HL-60 (cell line): ENCODE measurements at regions not wholly inside any gene's neighbourhood (a gene's known extent, or its start where the extent isn't known, plus 50 kb on each side); places are given as distances from the start of the nearest gene placed in this dataset.

Experiments used
- DNase-seq, 2 experiments: peaks; one replicate each; pipeline ENCODE4 v3.0.0-alpha.2; 2010 to 2020; ENCODE audit warnings: low read depth in 1 of 2, low spot score in 1 of 2
- H3K27ac ChIP-seq: fragments of 250-450 bp; sonication (Bioruptor Pico); replicated peaks from 2 replicates; pipeline ENCODE4 v1.5.1; 2020; ENCODE audit warnings: mild to moderate bottlenecking, moderate library complexity
- H3K27me3 ChIP-seq: fragments of 250-450 bp; sonication (Bioruptor Pico); 2 replicates; pipeline ENCODE4 v1.5.1; 2021; ENCODE audit warnings: mild to moderate bottlenecking, moderate library complexity; ENCODE audit not compliant: insufficient read depth, poor library complexity, severe bottlenecking
- H3K4me3 ChIP-seq: replicated peaks from 2 replicates; pipeline ENCODE4 v1.5.1; 2011; ENCODE audit warnings: mild to moderate bottlenecking, control low read depth, low read length; ENCODE audit not compliant: insufficient read depth
- GABPA ChIP-seq: IDR thresholded peaks from 2 replicates; pipeline ENCODE4 v1.6.1; 2012; ENCODE audit warnings: low read depth
- POLR2AphosphoS5 ChIP-seq: IDR thresholded peaks from 2 replicates; pipeline ENCODE4 v1.6.1; 2012; ENCODE audit warnings: low read depth
- SPI1 ChIP-seq: IDR thresholded peaks from 2 replicates; pipeline ENCODE4 v1.6.1; 2012; ENCODE audit warnings: low read depth, mild to moderate bottlenecking, borderline replicate concordance
- TF ChIP-seq, protein P1 (sequence below): IDR thresholded peaks from one replicate; pipeline ENCODE4 v1.5.1; 2011; ENCODE audit warnings: low read length, control low read depth, inconsistent platforms; ENCODE audit not compliant: insufficient read depth
- TF ChIP-seq, protein P2 (sequence below): IDR thresholded peaks from 2 replicates; pipeline ENCODE4 v1.6.1; 2012; ENCODE audit warnings: low read depth; ENCODE audit not compliant: insufficient replicate concordance

GRCh38 chr5:2102819-2103776 lies 220.4 kb upstream of the IRX4 start:
- TF ChIP-seq, protein P1, sequence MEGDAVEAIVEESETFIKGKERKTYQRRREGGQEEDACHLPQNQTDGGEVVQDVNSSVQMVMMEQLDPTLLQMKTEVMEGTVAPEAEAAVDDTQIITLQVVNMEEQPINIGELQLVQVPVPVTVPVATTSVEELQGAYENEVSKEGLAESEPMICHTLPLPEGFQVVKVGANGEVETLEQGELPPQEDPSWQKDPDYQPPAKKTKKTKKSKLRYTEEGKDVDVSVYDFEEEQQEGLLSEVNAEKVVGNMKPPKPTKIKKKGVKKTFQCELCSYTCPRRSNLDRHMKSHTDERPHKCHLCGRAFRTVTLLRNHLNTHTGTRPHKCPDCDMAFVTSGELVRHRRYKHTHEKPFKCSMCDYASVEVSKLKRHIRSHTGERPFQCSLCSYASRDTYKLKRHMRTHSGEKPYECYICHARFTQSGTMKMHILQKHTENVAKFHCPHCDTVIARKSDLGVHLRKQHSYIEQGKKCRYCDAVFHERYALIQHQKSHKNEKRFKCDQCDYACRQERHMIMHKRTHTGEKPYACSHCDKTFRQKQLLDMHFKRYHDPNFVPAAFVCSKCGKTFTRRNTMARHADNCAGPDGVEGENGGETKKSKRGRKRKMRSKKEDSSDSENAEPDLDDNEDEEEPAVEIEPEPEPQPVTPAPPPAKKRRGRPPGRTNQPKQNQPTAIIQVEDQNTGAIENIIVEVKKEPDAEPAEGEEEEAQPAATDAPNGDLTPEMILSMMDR: no peak
- TF ChIP-seq POLR2AphosphoS5: no peak
- no peak for TF ChIP-seq GABPA
- TF ChIP-seq, protein P2, sequence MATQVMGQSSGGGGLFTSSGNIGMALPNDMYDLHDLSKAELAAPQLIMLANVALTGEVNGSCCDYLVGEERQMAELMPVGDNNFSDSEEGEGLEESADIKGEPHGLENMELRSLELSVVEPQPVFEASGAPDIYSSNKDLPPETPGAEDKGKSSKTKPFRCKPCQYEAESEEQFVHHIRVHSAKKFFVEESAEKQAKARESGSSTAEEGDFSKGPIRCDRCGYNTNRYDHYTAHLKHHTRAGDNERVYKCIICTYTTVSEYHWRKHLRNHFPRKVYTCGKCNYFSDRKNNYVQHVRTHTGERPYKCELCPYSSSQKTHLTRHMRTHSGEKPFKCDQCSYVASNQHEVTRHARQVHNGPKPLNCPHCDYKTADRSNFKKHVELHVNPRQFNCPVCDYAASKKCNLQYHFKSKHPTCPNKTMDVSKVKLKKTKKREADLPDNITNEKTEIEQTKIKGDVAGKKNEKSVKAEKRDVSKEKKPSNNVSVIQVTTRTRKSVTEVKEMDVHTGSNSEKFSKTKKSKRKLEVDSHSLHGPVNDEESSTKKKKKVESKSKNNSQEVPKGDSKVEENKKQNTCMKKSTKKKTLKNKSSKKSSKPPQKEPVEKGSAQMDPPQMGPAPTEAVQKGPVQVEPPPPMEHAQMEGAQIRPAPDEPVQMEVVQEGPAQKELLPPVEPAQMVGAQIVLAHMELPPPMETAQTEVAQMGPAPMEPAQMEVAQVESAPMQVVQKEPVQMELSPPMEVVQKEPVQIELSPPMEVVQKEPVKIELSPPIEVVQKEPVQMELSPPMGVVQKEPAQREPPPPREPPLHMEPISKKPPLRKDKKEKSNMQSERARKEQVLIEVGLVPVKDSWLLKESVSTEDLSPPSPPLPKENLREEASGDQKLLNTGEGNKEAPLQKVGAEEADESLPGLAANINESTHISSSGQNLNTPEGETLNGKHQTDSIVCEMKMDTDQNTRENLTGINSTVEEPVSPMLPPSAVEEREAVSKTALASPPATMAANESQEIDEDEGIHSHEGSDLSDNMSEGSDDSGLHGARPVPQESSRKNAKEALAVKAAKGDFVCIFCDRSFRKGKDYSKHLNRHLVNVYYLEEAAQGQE: no peak
- TF ChIP-seq SPI1: no peak
- DNase-seq: no peak
- no peaks in the 10 kb centered on the region for H3K27me3 ChIP-seq

GRCh38 chr5:2101685-2102084 lies 219.0 kb upstream of the IRX4 start:
- H3K27me3 ChIP-seq: no peaks in the 10 kb centered on the region
- TF ChIP-seq GABPA (no peak), POLR2AphosphoS5 (no peak), SPI1 (no peak)
- TF ChIP-seq, protein P1: no peak
- TF ChIP-seq, protein P2: no peak
- no peak overlapping the region for H3K27ac ChIP-seq
- H3K4me3 ChIP-seq: no peak overlapping the region
- DNase-seq: no peak

More at GRCh38 chr5:2102819-2103776, 220.4 kb upstream of the IRX4 start:
- Histone ChIP-seq H3K27ac (no peak overlapping the region), H3K4me3 (no peak overlapping the region)

- Histone ChIP-seq H3K4me3 (no peak overlapping the region), H3K27ac (no peak overlapping the region), H3K27me3 (no peaks in the 10 kb centered on the region)
- TF ChIP-seq, protein P2: no peak
- no peak for DNase-seq
Observed at GRCh38 chr5:2096887-2097505, 214.3 kb upstream of the IRX4 start.
